Gastroesophageal sphincter (tissue), 4 donors: ENCODE measurements at regions not wholly inside any gene's neighbourhood (a gene's known extent, or its start where the extent isn't known, plus 50 kb on each side); places are given as distances from the start of the nearest gene placed in this dataset.

ENCODE experiments used
- ATAC-seq: fragments of 150-250 bp; one replicate; pipeline ENCODE4 v1.9.1; 2016; ENCODE audit warnings: mild to moderate bottlenecking, moderate library complexity
- H3K27ac ChIP-seq, 4 donors: fragments of 200-600 bp; sonication (generic) in 3 of 4; 1 replicate in 3 of 4; 2 replicates in 1 of 4; pipeline ENCODE4 v1.5.1; 2016 to 2019
- H3K27me3 ChIP-seq: fragments of 200-600 bp; sonication (generic); one replicate; pipeline ENCODE4 v1.5.1; 2019
- H3K36me3 ChIP-seq, 2 donors: fragments of 200-600 bp; sonication (generic); one replicate each; pipeline ENCODE4 v1.5.1; 2019; ENCODE audit warnings: control low read depth in 1 of 2
- H3K4me1 ChIP-seq, 3 donors: fragments of 200-600 bp; sonication (generic); 1 replicate in 2 of 3; 2 replicates in 1 of 3; pipeline ENCODE4 v1.5.1; 2016 to 2019; ENCODE audit warnings: control low read depth in 2 of 3
- H3K4me3 ChIP-seq, 2 donors: fragments of 200-600 bp; sonication (generic); one replicate each; pipeline ENCODE4 v1.5.1; 2019; ENCODE audit warnings: mild to moderate bottlenecking in 1 of 2, moderate library complexity in 1 of 2
- H3K9me3 ChIP-seq, 3 donors: fragments of 200-600 bp; sonication (generic); one replicate each; pipeline ENCODE4 v1.5.1; 2017 to 2019; ENCODE audit warnings: control low read depth in 2 of 3
- CTCF ChIP-seq, 4 experiments: fragments of 200-600 bp in 2 of 4; fragments of 450-650 bp in 2 of 4; sonication (generic) in 1 of 4; IDR thresholded peaks; one replicate each; pipeline ENCODE4 v1.5.1; 2017 to 2019; ENCODE audit warnings: antibody characterized with exemption in 4 of 4, mild to moderate bottlenecking in 2 of 4, moderate library complexity in 2 of 4
- EP300 ChIP-seq: sonication (generic); formaldehyde crosslinking; IDR thresholded peaks from one replicate; pipeline ENCODE4 v1.6.1; 2017; ENCODE audit warnings: antibody characterized with exemption, mild to moderate bottlenecking
- POLR2A ChIP-seq, 2 donors: fragments of 450-650 bp; IDR thresholded peaks; one replicate each; pipeline ENCODE4 v1.6.1; 2017; ENCODE audit warnings: antibody characterized with exemption in 2 of 2, mild to moderate bottlenecking in 2 of 2, moderate library complexity in 1 of 2
- POLR2AphosphoS5 ChIP-seq: sonication (generic); formaldehyde crosslinking; IDR thresholded peaks from one replicate; pipeline ENCODE4 v1.6.1; 2017; ENCODE audit warnings: antibody characterized with exemption
- WGBS, 2 donors: methylation state at CpG; one replicate each; pipeline ENCODE4 v1.1.5; 2018; ENCODE audit warnings: low coverage in 1 of 2; 5-methylcytosine and 5-hydroxymethylcytosine counted together

GRCh38 chr10:128440513-128441160 lies 314.4 kb upstream of the MKI67 start:
- Histone ChIP-seq H3K27ac (no peak overlapping the region), H3K27me3 (peaks cover 40% of the 10 kb centered on the region), H3K4me3 (no peak overlapping the region), H3K36me3 (no peaks in the 10 kb centered on the region), H3K4me1 (no peaks in the 10 kb centered on the region), H3K9me3 (no peaks in the 10 kb centered on the region)
- ATAC-seq: no peak
- WGBS, 2 donors: no CpG with 5 or more reads among the region's 11 CpGs
- no peak for TF ChIP-seq EP300
- no peak for TF ChIP-seq POLR2A (IDR thresholded peaks at IDR 0.05)
- no peak for TF ChIP-seq CTCF (IDR thresholded peaks at IDR 0.05)
- no peak for TF ChIP-seq POLR2AphosphoS5

- Histone ChIP-seq H3K9me3 (no peaks in the 10 kb centered on the region), H3K27ac (no peak overlapping the region), H3K36me3 (no peaks in the 10 kb centered on the region), H3K4me3 (no peak overlapping the region), H3K4me1 (no peaks in the 10 kb centered on the region), H3K27me3 (peaks cover 17% of the 10 kb centered on the region)
- TF ChIP-seq POLR2A (IDR thresholded peaks at IDR 0.05) (no peak), POLR2AphosphoS5 (no peak), EP300 (no peak), CTCF (IDR thresholded peaks at IDR 0.05) (no peak)
- no peak for ATAC-seq
- 68 to 87% methylated on average over 3 of the region's 3 CpGs for WGBS, 2 donors
Measured at GRCh38 chr10:128443925-128444518, 317.8 kb upstream of the MKI67 start.

GRCh38 chr10:128448796-128449195 lies 322.6 kb upstream of the MKI67 start:
- Histone ChIP-seq H3K4me1 (no peaks in the 10 kb centered on the region), H3K4me3 (no peak overlapping the region), H3K27ac (no peak overlapping the region), H3K9me3 (no peaks in the 10 kb centered on the region), H3K36me3 (no peaks in the 10 kb centered on the region), H3K27me3 (peaks cover 3% of the 10 kb centered on the region)
- 82 to 85% methylated on average over 5 of the region's 5 CpGs for WGBS, 2 donors
- no peak for TF ChIP-seq POLR2A (IDR thresholded peaks at IDR 0.05)
- ATAC-seq: no peak

GRCh38 chr10:128451879-128452278 lies 325.7 kb upstream of the MKI67 start:
- H3K4me3 ChIP-seq: no peak overlapping the region
- TF ChIP-seq EP300: no peak
- no peak for TF ChIP-seq POLR2AphosphoS5
- TF ChIP-seq CTCF (IDR thresholded peaks at IDR 0.05): no peak
- no peak for TF ChIP-seq POLR2A (IDR thresholded peaks at IDR 0.05)
- no peaks in the 10 kb centered on the region for H3K4me1 ChIP-seq
- H3K9me3 ChIP-seq: no peaks in the 10 kb centered on the region
- no peak for ATAC-seq
- no peak overlapping the region for H3K27ac ChIP-seq
- no peaks in the 10 kb centered on the region for H3K36me3 ChIP-seq
- peaks cover 3% of the 10 kb centered on the region for H3K27me3 ChIP-seq
- WGBS, 2 donors: 92 to 100% methylated on average over 1 to 3 of the region's 3 CpGs

- Histone ChIP-seq H3K27ac (no peak overlapping the region), H3K4me3 (no peak overlapping the region), H3K4me1 (no peaks in the 10 kb centered on the region), H3K27me3 (peaks cover 19% of the 10 kb centered on the region), H3K9me3 (no peaks in the 10 kb centered on the region), H3K36me3 (no peaks in the 10 kb centered on the region)
- TF ChIP-seq POLR2AphosphoS5 (no peak), CTCF (IDR thresholded peaks at IDR 0.05) (no peak), EP300 (no peak), POLR2A (IDR thresholded peaks at IDR 0.05) (no peak)
- WGBS, 2 donors: 60 to 83% methylated on average over 1 of the region's 7 CpGs
- ATAC-seq: no peak
Measured at GRCh38 chr10:128456271-128456670, 330.0 kb upstream of the MKI67 start.
